ENCODE measurements at regions not wholly inside any gene's neighbourhood (a gene's known extent, or its start where the extent isn't known, plus 50 kb on each side); places are given as distances from the start of the nearest gene placed in this dataset.

DNA sequence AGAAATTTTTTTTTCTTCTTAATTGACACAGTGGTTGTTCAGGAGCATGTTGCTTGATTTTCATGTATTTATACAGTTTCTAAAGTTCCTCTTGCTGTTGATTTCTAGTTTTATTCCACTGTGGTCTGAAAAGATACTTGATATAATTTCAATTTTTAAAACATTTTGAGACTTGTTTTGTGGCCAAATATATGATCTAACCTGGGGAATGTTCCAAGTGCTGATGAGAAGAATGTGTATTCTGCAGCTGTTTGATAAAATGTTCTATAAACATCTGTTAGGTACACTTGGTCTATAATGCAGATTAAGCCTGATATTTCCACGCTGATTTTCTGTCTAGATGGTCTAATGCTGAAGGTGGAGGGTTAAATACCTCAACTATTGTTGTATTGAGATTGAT is 151.4 kb upstream of the IFNG-AS1 start:
- TF ChIP-seq, protein P1, sequence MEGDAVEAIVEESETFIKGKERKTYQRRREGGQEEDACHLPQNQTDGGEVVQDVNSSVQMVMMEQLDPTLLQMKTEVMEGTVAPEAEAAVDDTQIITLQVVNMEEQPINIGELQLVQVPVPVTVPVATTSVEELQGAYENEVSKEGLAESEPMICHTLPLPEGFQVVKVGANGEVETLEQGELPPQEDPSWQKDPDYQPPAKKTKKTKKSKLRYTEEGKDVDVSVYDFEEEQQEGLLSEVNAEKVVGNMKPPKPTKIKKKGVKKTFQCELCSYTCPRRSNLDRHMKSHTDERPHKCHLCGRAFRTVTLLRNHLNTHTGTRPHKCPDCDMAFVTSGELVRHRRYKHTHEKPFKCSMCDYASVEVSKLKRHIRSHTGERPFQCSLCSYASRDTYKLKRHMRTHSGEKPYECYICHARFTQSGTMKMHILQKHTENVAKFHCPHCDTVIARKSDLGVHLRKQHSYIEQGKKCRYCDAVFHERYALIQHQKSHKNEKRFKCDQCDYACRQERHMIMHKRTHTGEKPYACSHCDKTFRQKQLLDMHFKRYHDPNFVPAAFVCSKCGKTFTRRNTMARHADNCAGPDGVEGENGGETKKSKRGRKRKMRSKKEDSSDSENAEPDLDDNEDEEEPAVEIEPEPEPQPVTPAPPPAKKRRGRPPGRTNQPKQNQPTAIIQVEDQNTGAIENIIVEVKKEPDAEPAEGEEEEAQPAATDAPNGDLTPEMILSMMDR (IDR thresholded peaks at IDR 0.05), result no peak
- TF ChIP-seq POLR2A (IDR thresholded peaks at IDR 0.05; ENCODE audit: low read length) (no peak), RAD21 (conservative IDR thresholded peaks at IDR 0.05 in 1 of 2, IDR thresholded peaks at IDR 0.05 in 1 of 2) (no peak), KDM5A (IDR thresholded peaks at IDR 0.05) (no peak), JUN (IDR thresholded peaks at IDR 0.05) (no peak)

All from A549 (cell line).